Osteoblast (primary cell): ENCODE measurements at regions not wholly inside any gene's neighbourhood (a gene's known extent, or its start where the extent isn't known, plus 50 kb on each side); places are given as distances from the start of the nearest gene placed in this dataset.

ENCODE experiments used
- DNase-seq: peaks from one replicate; pipeline ENCODE4 v3.0.0; 2011; ENCODE audit warnings: low spot score, mixed read lengths; ENCODE audit not compliant: insufficient read length; ENCODE audit errors: missing footprints
- H2AFZ ChIP-seq: 2 replicates; pipeline ENCODE4 v1.6.0; 2011; ENCODE audit warnings: mild to moderate bottlenecking, low read length
- H3K27ac ChIP-seq: 2 replicates; pipeline ENCODE4 v1.5.1; 2011; ENCODE audit warnings: mild to moderate bottlenecking, low read depth, low read length, moderate library complexity
- H3K27me3 ChIP-seq: 2 replicates; pipeline ENCODE4 v1.6.0; 2012; ENCODE audit warnings: mild to moderate bottlenecking, control low read depth, inconsistent platforms, low read length, moderate library complexity; ENCODE audit not compliant: insufficient read depth
- H3K36me3 ChIP-seq: 2 replicates; pipeline ENCODE4 v1.5.1; 2011; ENCODE audit warnings: mild to moderate bottlenecking, low read length, control low read depth, moderate library complexity; ENCODE audit not compliant: insufficient read depth
- H3K4me1 ChIP-seq: 2 replicates; pipeline ENCODE4 v1.5.1; 2011; ENCODE audit warnings: mild to moderate bottlenecking, low read length, control low read depth, moderate library complexity; ENCODE audit not compliant: insufficient read depth
- H3K4me2 ChIP-seq: 2 replicates; pipeline ENCODE4 v1.6.0; 2011; ENCODE audit warnings: mild to moderate bottlenecking, low read length; ENCODE audit not compliant: insufficient read depth
- H3K4me3 ChIP-seq: fragments of 200-600 bp; sonication (generic); 3 replicates; pipeline ENCODE4 v1.5.1; 2012; ENCODE audit warnings: mild to moderate bottlenecking, low read length, inconsistent platforms; ENCODE audit not compliant: insufficient read depth
- H3K79me2 ChIP-seq: 2 replicates; pipeline ENCODE4 v1.6.0; 2012; ENCODE audit warnings: mild to moderate bottlenecking, low read length, control low read depth, inconsistent platforms; ENCODE audit not compliant: insufficient read depth
- H3K9me3 ChIP-seq: 2 replicates; pipeline ENCODE4 v1.5.1; 2011; ENCODE audit warnings: low read depth, low read length, control low read depth
- H4K20me1 ChIP-seq: 2 replicates; pipeline ENCODE4 v1.6.0; 2012; ENCODE audit warnings: mild to moderate bottlenecking, low read length, control low read depth; ENCODE audit not compliant: insufficient read depth
- TF ChIP-seq, protein P1 (sequence below): IDR thresholded peaks from 2 replicates; pipeline ENCODE4 v1.5.1; 2011; ENCODE audit warnings: mild to moderate bottlenecking, low read depth, low read length, moderate library complexity; ENCODE audit errors: extremely low read depth

DNA sequence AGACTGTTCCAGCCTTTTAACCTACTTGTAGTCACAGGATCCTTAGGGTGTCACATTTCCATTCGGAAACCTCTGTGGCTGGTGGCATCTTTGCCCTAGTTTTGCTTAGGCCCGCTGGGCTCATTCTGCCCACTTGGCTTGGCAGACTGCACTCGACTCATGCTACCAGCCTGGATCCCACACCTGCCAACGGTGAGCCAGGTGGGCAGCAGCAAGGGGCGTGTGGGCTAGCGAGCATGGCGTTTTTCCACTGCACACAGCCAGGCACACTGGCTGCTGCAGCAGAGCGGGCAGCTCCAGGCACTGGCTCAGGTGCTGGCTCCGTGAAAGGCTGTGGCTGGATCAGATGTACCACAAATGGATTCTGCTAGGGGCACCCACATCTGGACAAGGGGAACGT is 838.2 kb downstream of the SLITRK6 start:
- Histone ChIP-seq H3K9me3 (no peaks in the 10 kb centered on the region), H3K79me2 (no peaks in the 10 kb centered on the region), H3K4me2 (no peak overlapping the region), H3K27ac (no peak overlapping the region), H3K36me3 (no peaks in the 10 kb centered on the region), H2AFZ (no peak overlapping the region), H3K4me3 (no peak overlapping the region), H4K20me1 (no peaks in the 10 kb centered on the region), H3K27me3 (no peaks in the 10 kb centered on the region), H3K4me1 (no peaks in the 10 kb centered on the region)
- DNase-seq, result no peak
- TF ChIP-seq, protein P1, sequence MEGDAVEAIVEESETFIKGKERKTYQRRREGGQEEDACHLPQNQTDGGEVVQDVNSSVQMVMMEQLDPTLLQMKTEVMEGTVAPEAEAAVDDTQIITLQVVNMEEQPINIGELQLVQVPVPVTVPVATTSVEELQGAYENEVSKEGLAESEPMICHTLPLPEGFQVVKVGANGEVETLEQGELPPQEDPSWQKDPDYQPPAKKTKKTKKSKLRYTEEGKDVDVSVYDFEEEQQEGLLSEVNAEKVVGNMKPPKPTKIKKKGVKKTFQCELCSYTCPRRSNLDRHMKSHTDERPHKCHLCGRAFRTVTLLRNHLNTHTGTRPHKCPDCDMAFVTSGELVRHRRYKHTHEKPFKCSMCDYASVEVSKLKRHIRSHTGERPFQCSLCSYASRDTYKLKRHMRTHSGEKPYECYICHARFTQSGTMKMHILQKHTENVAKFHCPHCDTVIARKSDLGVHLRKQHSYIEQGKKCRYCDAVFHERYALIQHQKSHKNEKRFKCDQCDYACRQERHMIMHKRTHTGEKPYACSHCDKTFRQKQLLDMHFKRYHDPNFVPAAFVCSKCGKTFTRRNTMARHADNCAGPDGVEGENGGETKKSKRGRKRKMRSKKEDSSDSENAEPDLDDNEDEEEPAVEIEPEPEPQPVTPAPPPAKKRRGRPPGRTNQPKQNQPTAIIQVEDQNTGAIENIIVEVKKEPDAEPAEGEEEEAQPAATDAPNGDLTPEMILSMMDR, result no peak

DNA sequence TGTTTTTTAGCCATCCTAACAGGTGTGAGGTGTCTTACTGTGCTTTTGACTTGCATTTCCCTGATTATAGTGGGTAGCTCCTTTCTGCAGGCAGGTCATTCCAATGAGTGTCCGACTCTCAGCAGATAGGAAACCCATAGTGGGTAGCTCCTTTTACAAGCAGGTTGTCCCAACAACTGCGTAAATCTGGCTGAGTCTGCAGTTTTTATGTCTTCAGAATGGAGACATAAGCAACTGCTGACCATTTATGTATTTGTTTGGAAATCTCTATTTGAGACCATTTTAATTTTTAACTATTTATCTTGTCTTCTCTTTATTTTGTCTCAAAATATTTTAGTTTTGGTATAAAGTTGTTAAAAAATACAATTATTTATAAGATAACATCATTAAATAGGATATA is 839.4 kb downstream of the SLITRK6 start:
- Histone ChIP-seq H3K79me2 (no peaks in the 10 kb centered on the region), H3K9me3 (no peaks in the 10 kb centered on the region), H3K4me3 (no peak overlapping the region), H4K20me1 (no peaks in the 10 kb centered on the region), H2AFZ (no peak overlapping the region), H3K27me3 (no peaks in the 10 kb centered on the region), H3K27ac (no peak overlapping the region), H3K36me3 (no peaks in the 10 kb centered on the region), H3K4me2 (no peak overlapping the region), H3K4me1 (no peaks in the 10 kb centered on the region)
- TF ChIP-seq, protein P1, result no peak
- DNase-seq, result no peak

DNA sequence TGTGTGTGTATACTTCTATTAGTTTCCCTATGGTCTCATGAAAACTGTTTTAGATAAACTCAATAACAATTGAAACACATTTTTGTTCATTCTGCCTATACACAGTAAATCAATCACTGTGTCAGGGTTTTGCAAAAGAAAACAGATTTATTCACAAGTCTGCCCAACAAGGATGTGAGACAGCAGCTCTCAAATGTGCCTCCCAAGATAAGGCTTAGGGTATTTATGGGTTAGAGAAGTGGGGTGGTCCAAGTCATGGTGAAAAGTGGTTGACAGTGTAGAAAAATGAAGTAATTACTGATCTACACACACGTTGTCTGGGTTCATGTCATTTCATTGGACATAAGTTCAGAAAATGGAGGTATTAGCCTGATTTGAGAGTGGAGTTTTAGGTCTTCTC is 844.6 kb downstream of the SLITRK6 start:
- no peak for DNase-seq
- Histone ChIP-seq H3K4me2 (no peak overlapping the region), H4K20me1 (no peaks in the 10 kb centered on the region), H3K79me2 (no peaks in the 10 kb centered on the region), H3K9me3 (peaks cover 3% of the 10 kb centered on the region), H3K4me3 (no peak overlapping the region), H3K36me3 (no peaks in the 10 kb centered on the region), H3K27me3 (no peaks in the 10 kb centered on the region), H2AFZ (no peak overlapping the region), H3K4me1 (no peaks in the 10 kb centered on the region), H3K27ac (no peak overlapping the region)
- TF ChIP-seq, protein P1, result no peak

DNA sequence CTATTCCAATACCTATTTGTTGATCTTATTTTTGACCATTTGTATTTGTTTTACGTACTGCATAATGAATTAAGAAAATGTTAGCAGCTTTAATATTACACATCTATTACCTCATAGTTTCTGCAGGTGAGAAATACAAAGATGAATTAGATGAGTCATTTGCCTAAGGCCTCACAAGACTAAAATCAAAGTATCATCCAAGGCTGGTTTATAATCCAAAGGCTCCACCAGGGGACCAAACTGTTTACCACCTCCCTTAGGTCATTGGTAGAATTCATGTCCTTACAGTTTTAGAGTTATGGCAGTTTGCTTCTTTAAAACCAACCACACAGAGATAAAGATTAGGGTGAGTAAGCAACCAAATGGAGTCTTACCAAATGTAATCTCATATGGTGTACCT is 848.1 kb downstream of the SLITRK6 start:
- H3K79me2 ChIP-seq, result no peaks in the 10 kb centered on the region
- H3K4me2 ChIP-seq, result no peak overlapping the region
- H2AFZ ChIP-seq, result no peak overlapping the region
- DNase-seq, result no peak
- no peak overlapping the region for H3K4me3 ChIP-seq
- H3K27ac ChIP-seq, result no peak overlapping the region
- no peaks in the 10 kb centered on the region for H3K4me1 ChIP-seq
- TF ChIP-seq, protein P1, result no peak
- H4K20me1 ChIP-seq, result no peaks in the 10 kb centered on the region
- H3K27me3 ChIP-seq, result no peaks in the 10 kb centered on the region
- no peaks in the 10 kb centered on the region for H3K36me3 ChIP-seq
- H3K9me3 ChIP-seq, result peaks cover 3% of the 10 kb centered on the region
